Spinal cord (tissue), 9 donors: ENCODE measurements at regions not wholly inside any gene's neighbourhood (a gene's known extent, or its start where the extent isn't known, plus 50 kb on each side); places are given as distances from the start of the nearest gene placed in this dataset.

Experiments used
- DNase-seq, 6 donors: peaks; one replicate each; pipeline versions ENCODE4 v3.0.0 to v3.0.0-alpha.2; 2013 to 2015; ENCODE audit warnings: low spot score in 6 of 6, low read depth in 4 of 6
- H3K27ac ChIP-seq: one replicate; pipeline ENCODE4 v1.5.1; 2013; ENCODE audit warnings: low read depth, low read length, control low read depth
- H3K27me3 ChIP-seq: one replicate; pipeline ENCODE4 v1.6.1; 2013; ENCODE audit warnings: low read length; ENCODE audit not compliant: control insufficient read depth, insufficient read depth
- H3K36me3 ChIP-seq: one replicate; pipeline ENCODE4 v1.6.1; 2013; ENCODE audit warnings: low read length; ENCODE audit not compliant: control insufficient read depth, insufficient read depth
- H3K4me1 ChIP-seq: one replicate; pipeline ENCODE4 v1.6.1; 2013; ENCODE audit warnings: low read length; ENCODE audit not compliant: control insufficient read depth, insufficient read depth
- H3K4me3 ChIP-seq: one replicate; pipeline ENCODE4 v1.5.1; 2013; ENCODE audit warnings: low read depth, low read length, control low read depth
- H3K9me3 ChIP-seq: one replicate; pipeline ENCODE4 v1.6.1; 2013; ENCODE audit warnings: low read length; ENCODE audit not compliant: control insufficient read depth, insufficient read depth
- WGBS: methylation state at CpG from one replicate; pipeline ENCODE4 v1.1.5; 2013; ENCODE audit warnings: missing lambda C conversion rate; ENCODE audit not compliant: insufficient coverage; 5-methylcytosine and 5-hydroxymethylcytosine counted together
- donor health status: healthy.

GRCh38 chr12:70043490-70044138, 199.6 kb upstream of the CNOT2 start:
- WGBS, result no CpG with 5 or more reads among the region's 4 CpGs
- no peaks in the 10 kb centered on the region for H3K4me1 ChIP-seq
- H3K9me3 ChIP-seq, result no peaks in the 10 kb centered on the region
- no peak overlapping the region for H3K4me3 ChIP-seq
- H3K36me3 ChIP-seq, result no peaks in the 10 kb centered on the region
- no peaks in the 10 kb centered on the region for H3K27me3 ChIP-seq
- H3K27ac ChIP-seq, result no peak overlapping the region
- peak in 2 of 6 donors; percentile 5 to 28 for DNase-seq

GRCh38 chr12:70044167-70044566, 199.1 kb upstream of the CNOT2 start:
- Histone ChIP-seq H3K4me3 (no peak overlapping the region), H3K27ac (no peak overlapping the region), H3K9me3 (no peaks in the 10 kb centered on the region), H3K4me1 (no peaks in the 10 kb centered on the region), H3K27me3 (no peaks in the 10 kb centered on the region), H3K36me3 (no peaks in the 10 kb centered on the region)
- WGBS, result no CpG with 5 or more reads among the region's 2 CpGs
- no peak for DNase-seq

- no peak for DNase-seq
- WGBS, result 82% methylated on average over 3 of the region's 3 CpGs
- no peaks in the 10 kb centered on the region for H3K4me1 ChIP-seq
Measured at GRCh38 chr12:70045036-70045435, 198.2 kb upstream of the CNOT2 start.

GRCh38 chr12:70045514-70045913, 197.7 kb upstream of the CNOT2 start:
- no peak overlapping the region for H3K27ac ChIP-seq
- H3K4me1 ChIP-seq, result no peaks in the 10 kb centered on the region
- no peak for DNase-seq
- no peaks in the 10 kb centered on the region for H3K27me3 ChIP-seq
- H3K9me3 ChIP-seq, result no peaks in the 10 kb centered on the region
- no peak overlapping the region for H3K4me3 ChIP-seq
- no peaks in the 10 kb centered on the region for H3K36me3 ChIP-seq
- WGBS, result 64% methylated on average over 3 of the region's 4 CpGs

More at GRCh38 chr12:70045036-70045435, 198.2 kb upstream of the CNOT2 start:
- Histone ChIP-seq H3K4me3 (no peak overlapping the region), H3K27ac (no peak overlapping the region), H3K9me3 (no peaks in the 10 kb centered on the region), H3K36me3 (no peaks in the 10 kb centered on the region), H3K27me3 (no peaks in the 10 kb centered on the region)

- DNase-seq, result no peak
- WGBS, result 100% methylated on average over 1 of the region's 1 CpG
Measured at GRCh38 chr12:70048521-70049250, 194.5 kb upstream of the CNOT2 start.

GRCh38 chr12:70049596-70050360, 193.5 kb upstream of the CNOT2 start:
- no peaks in the 10 kb centered on the region for H3K27me3 ChIP-seq
- no peak overlapping the region for H3K27ac ChIP-seq
- no peaks in the 10 kb centered on the region for H3K36me3 ChIP-seq
- no peaks in the 10 kb centered on the region for H3K9me3 ChIP-seq
- WGBS, result no CpG with 5 or more reads among the region's 5 CpGs
- no peak for DNase-seq
- H3K4me1 ChIP-seq, result no peaks in the 10 kb centered on the region
- no peak overlapping the region for H3K4me3 ChIP-seq

More at GRCh38 chr12:70048521-70049250, 194.5 kb upstream of the CNOT2 start:
- no peaks in the 10 kb centered on the region for H3K27me3 ChIP-seq
- no peaks in the 10 kb centered on the region for H3K36me3 ChIP-seq
- H3K4me1 ChIP-seq, result no peaks in the 10 kb centered on the region
- H3K9me3 ChIP-seq, result no peaks in the 10 kb centered on the region
- no peak overlapping the region for H3K4me3 ChIP-seq
- no peak overlapping the region for H3K27ac ChIP-seq

- Histone ChIP-seq H3K27me3 (no peaks in the 10 kb centered on the region), H3K27ac (no peak overlapping the region), H3K9me3 (no peaks in the 10 kb centered on the region), H3K36me3 (no peaks in the 10 kb centered on the region), H3K4me3 (no peak overlapping the region), H3K4me1 (no peaks in the 10 kb centered on the region)
- no peak for DNase-seq
- no CpG with 5 or more reads among the region's 1 CpG for WGBS
Measured at GRCh38 chr12:70052476-70052875, 190.8 kb upstream of the CNOT2 start.

GRCh38 chr12:70052931-70053497, 190.2 kb upstream of the CNOT2 start:
- no peaks in the 10 kb centered on the region for H3K9me3 ChIP-seq
- H3K36me3 ChIP-seq, result no peaks in the 10 kb centered on the region
- no peak overlapping the region for H3K27ac ChIP-seq
- no peak overlapping the region for H3K4me3 ChIP-seq
- 91% methylated on average over 4 of the region's 4 CpGs for WGBS
- no peak for DNase-seq
- no peaks in the 10 kb centered on the region for H3K27me3 ChIP-seq
- H3K4me1 ChIP-seq, result no peaks in the 10 kb centered on the region

GRCh38 chr12:70059373-70059772, 183.9 kb upstream of the CNOT2 start:
- Histone ChIP-seq H3K9me3 (no peaks in the 10 kb centered on the region), H3K4me3 (no peak overlapping the region), H3K4me1 (no peaks in the 10 kb centered on the region), H3K27ac (no peak overlapping the region), H3K27me3 (no peaks in the 10 kb centered on the region), H3K36me3 (no peaks in the 10 kb centered on the region)
- WGBS, result no CpG with 5 or more reads among the region's 1 CpG
- no peak for DNase-seq
